GM21528 (cell line): ENCODE measurements at regions not wholly inside any gene's neighbourhood (a gene's known extent, or its start where the extent isn't known, plus 50 kb on each side); places are given as distances from the start of the nearest gene placed in this dataset.
"Not testable (repeated sequence)": the region's sequence is repeated elsewhere in the genome, so short reads cannot be mapped to it uniquely, and the experiment has no call there.

Experiments
- ATAC-seq: cut with Tn5 transposase; IDR thresholded peaks from one replicate; pipeline ENCODE4 v1.9.1; 2021; ENCODE audit warnings: mild to moderate bottlenecking, moderate library complexity; ENCODE audit not compliant: unreplicated experiment, low FRiP score

- ATAC-seq, result no peak
Observed at GRCh38 chr2:58501371-58502160, 260.4 kb upstream of the FANCL start.

GRCh38 chr2:58497168-58497567 lies 256.0 kb upstream of the FANCL start:
- ATAC-seq, result no peak

GRCh38 chr2:58495806-58496205 lies 254.7 kb upstream of the FANCL start:
- ATAC-seq, result no peak

- no peak for ATAC-seq
Observed at GRCh38 chr2:58494071-58494501, 253.0 kb upstream of the FANCL start.

- no peak for ATAC-seq
Observed at GRCh38 chr2:58484629-58485028, 243.5 kb upstream of the FANCL start.

- no peak for ATAC-seq
Observed at GRCh38 chr2:58484221-58484620, 243.1 kb upstream of the FANCL start.

- no peak for ATAC-seq
Observed at GRCh38 chr2:58483307-58483706, 242.2 kb upstream of the FANCL start.

- no peak for ATAC-seq
Observed at GRCh38 chr2:58481670-58482069, 240.5 kb upstream of the FANCL start.

GRCh38 chr2:58480141-58480540 lies 239.0 kb upstream of the FANCL start:
- ATAC-seq, result no peak

GRCh38 chr2:58479535-58480140 lies 238.5 kb upstream of the FANCL start:
- no peak for ATAC-seq

- no peak for ATAC-seq
Observed at GRCh38 chr2:58476556-58476955, 235.4 kb upstream of the FANCL start.

GRCh38 chr2:58475756-58476155 lies 234.6 kb upstream of the FANCL start:
- no peak for ATAC-seq

- no peak for ATAC-seq
Observed at GRCh38 chr2:58473165-58473564, 232.0 kb upstream of the FANCL start.

GRCh38 chr2:58466804-58467203 lies 225.7 kb upstream of the FANCL start:
- ATAC-seq, result peak; percentile 50

GRCh38 chr2:58466021-58466420 lies 224.9 kb upstream of the FANCL start:
- not testable (repeated sequence) for ATAC-seq

- ATAC-seq, result no peak
Observed at GRCh38 chr2:58460670-58461069, 219.5 kb upstream of the FANCL start.

GRCh38 chr2:58449286-58450010 lies 208.3 kb upstream of the FANCL start:
- peak; percentile 77 for ATAC-seq

GRCh38 chr2:58448845-58449244 lies 207.7 kb upstream of the FANCL start:
- no peak for ATAC-seq

- ATAC-seq, result no peak
Observed at GRCh38 chr2:58448065-58448507, 207.0 kb upstream of the FANCL start.

- ATAC-seq, result no peak
Observed at GRCh38 chr2:58447586-58447985, 206.5 kb upstream of the FANCL start.

- ATAC-seq, result no peak
Observed at GRCh38 chr2:58441643-58442042, 200.5 kb upstream of the FANCL start.
